ENCODE measurements at regions not wholly inside any gene's neighbourhood (a gene's known extent, or its start where the extent isn't known, plus 50 kb on each side); places are given as distances from the start of the nearest gene placed in this dataset.

DNA sequence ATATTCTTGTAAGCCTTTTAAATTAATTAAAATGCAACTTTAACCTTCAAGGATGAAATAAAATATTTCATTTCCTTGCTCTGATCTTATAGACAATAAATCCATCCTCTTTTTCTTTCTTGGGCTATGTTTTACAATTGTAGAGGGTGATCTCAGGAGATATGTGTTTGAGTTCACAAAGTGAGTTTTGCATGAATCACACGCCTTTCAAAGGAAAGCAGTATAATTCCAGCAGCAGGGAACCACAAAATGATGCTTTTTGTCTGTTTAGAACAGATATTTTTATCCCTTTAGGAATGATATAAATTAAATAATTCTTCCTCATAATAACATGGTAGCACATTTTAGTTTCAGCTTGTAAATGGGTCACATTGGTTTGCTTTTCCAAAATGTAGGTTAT lies 191.2 kb downstream of the SEMA6D start:
- TF ChIP-seq RARB (CRISPR knock-in tag; IDR thresholded peaks at IDR 0.05) (no peak), TCF4 (CRISPR knock-in tag; IDR thresholded peaks at IDR 0.05; ENCODE audit: borderline replicate concordance) (no peak), CSDC2 (CRISPR knock-in tag; IDR thresholded peaks at IDR 0.05) (no peak)

Measured in SK-N-SH treated with all-trans-retinoic acid at 6 μM for 48 hours (cell line).